Activated CD4-positive, alpha-beta T cell treated with anti-CD3 and anti-CD28 coated beads, Interleukin-2, amount 10 ng/mL, durations not matched to agents 24 days and 14 days (primary cell): ENCODE measurements at regions not wholly inside any gene's neighbourhood (a gene's known extent, or its start where the extent isn't known, plus 50 kb on each side); places are given as distances from the start of the nearest gene placed in this dataset.

ENCODE experiments used
- DNase-seq: peaks from one replicate; pipeline ENCODE4 v3.0.0; 2022
- H3K27ac Mint-ChIP-seq: one replicate; pipeline ENCODE4 v1.8.0; 2022; ENCODE audit warnings: mild to moderate bottlenecking, mixed read lengths
- H3K27me3 Mint-ChIP-seq: one replicate; pipeline ENCODE4 v1.8.0; 2022; ENCODE audit warnings: mixed read lengths
- H3K36me3 Mint-ChIP-seq: one replicate; pipeline ENCODE4 v1.8.0; 2022; ENCODE audit warnings: low read depth, mild to moderate bottlenecking, mixed read lengths
- H3K4me1 Mint-ChIP-seq: one replicate; pipeline ENCODE4 v1.8.0; 2021; ENCODE audit warnings: mixed read lengths
- H3K4me3 Mint-ChIP-seq: one replicate; pipeline ENCODE4 v1.8.0; 2022; ENCODE audit warnings: mild to moderate bottlenecking, moderate library complexity, mixed read lengths
- H3K9me3 Mint-ChIP-seq: one replicate; pipeline ENCODE4 v1.8.0; 2021; ENCODE audit warnings: mixed read lengths
- intact Hi-C: fragments of 100-400 bp; cut with micrococcal nuclease; formaldehyde crosslinking; loops from one replicate; pipeline ENCODE4 v1.15.1; 2023

DNA sequence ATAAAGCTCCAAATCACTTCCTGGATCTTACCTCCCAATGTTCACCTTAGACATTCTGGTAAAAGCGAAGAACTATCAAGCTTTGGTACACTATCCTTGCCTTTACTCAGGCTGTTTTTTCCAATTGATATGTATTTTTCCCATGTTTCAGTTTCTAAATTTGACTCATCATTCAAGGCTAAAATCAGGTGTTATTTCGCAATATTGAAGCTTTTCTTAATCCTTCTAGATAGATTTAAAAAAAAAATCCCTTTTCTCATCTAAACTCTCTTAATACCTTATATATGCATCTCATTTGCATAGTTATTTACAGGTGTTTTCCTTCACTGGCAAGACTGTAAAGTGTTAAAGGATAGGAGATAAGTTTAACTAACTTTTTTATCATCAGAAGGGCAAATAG, 608.1 kb upstream of the FAM241A start:
- Mint-ChIP-seq H3K4me1 (no peaks in the 10 kb centered on the region), H3K27ac (no peak overlapping the region), H3K36me3 (no peaks in the 10 kb centered on the region), H3K4me3 (no peak overlapping the region), H3K9me3 (no peaks in the 10 kb centered on the region), H3K27me3 (no peaks in the 10 kb centered on the region)
- DNase-seq = no peak
- intact Hi-C loops = no loop called here

DNA sequence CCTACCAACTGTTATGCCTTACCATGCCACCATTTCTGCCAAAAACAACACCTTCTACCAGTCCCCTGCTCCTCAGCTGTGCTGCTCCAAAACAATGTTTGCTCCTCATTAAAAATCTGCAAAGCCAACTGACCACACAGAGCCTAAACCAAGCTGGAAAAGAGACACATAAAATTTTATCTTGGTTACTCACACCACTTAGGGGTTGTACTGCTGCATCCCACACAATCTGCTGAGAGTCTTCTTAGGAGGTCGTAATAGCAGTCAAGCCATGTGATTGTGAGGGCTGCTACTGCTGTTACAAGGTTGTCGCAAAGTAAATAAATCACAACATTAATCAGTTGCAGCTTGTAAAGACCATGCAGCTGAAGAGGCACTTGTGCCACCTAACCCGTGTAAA, 607.4 kb upstream of the FAM241A start:
- intact Hi-C loops = no loop called here
- H3K27me3 Mint-ChIP-seq = no peaks in the 10 kb centered on the region
- no peak overlapping the region for H3K27ac Mint-ChIP-seq
- no peak overlapping the region for H3K4me3 Mint-ChIP-seq
- H3K4me1 Mint-ChIP-seq = no peaks in the 10 kb centered on the region
- no peaks in the 10 kb centered on the region for H3K9me3 Mint-ChIP-seq
- DNase-seq = no peak
- no peaks in the 10 kb centered on the region for H3K36me3 Mint-ChIP-seq

DNA sequence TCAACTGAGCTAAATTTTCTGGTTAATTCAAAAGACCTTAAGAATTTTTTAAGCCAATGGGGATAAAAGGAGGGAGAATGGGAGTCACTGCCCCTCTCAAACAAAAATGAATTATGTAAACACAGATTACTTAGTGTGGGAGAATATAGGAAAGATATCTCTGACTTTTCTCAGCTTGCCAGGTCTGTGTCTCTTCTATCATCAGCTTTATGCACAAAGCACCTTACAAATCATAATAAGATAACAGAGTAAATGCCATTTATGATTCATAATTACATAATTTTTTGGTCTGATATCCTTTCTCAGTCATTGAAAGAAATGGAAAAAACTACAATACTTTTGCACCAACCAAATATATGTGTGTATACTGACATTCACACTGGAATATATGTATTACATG, 604.6 kb upstream of the FAM241A start:
- Mint-ChIP-seq H3K36me3 (no peaks in the 10 kb centered on the region), H3K4me3 (no peak overlapping the region), H3K27ac (no peak overlapping the region), H3K4me1 (no peaks in the 10 kb centered on the region), H3K27me3 (no peaks in the 10 kb centered on the region), H3K9me3 (no peaks in the 10 kb centered on the region)
- DNase-seq = no peak
- intact Hi-C loops = no loop called here

DNA sequence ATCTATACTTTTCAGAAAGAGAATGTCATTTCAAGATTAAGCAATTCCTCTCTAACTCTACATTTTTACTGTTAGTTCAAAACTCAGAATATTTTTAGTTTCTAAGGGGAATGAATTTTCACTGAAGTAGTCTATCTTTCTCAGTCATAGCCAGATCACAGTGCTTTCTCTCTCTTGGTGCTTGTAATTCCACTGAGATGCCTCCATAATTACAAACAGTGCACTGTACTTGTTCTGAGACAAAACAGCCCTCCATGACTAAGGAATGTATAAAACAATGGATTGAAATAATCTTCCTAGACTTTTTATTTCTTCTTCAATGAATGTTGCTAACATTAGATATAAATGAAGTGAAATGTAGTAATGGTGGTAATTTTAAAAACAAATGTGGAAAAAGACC, 603.2 kb upstream of the FAM241A start:
- Mint-ChIP-seq H3K27me3 (no peaks in the 10 kb centered on the region), H3K4me3 (no peak overlapping the region), H3K36me3 (no peaks in the 10 kb centered on the region), H3K27ac (no peak overlapping the region), H3K4me1 (no peaks in the 10 kb centered on the region), H3K9me3 (no peaks in the 10 kb centered on the region)
- intact Hi-C loops = no loop called here
- no peak for DNase-seq

DNA sequence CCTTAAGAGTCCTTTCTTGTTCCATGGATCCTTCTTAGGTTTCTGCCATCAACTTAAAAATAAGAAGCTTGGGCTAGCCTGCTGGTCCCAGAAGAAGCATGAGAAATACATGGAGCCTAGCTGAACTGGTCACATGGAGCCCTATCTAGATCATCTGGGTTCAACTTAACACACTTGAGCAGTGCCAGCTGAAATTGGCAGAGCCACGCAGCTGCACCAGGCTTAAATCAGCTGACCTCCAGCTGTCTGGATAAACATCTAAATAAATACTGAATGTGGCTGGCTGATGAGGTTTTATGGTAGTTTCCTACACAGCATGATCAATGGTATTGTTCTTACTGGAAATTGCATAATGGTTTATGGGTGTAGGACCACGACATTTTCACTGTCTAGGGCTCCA, 598.4 kb upstream of the FAM241A start:
- Mint-ChIP-seq H3K9me3 (no peaks in the 10 kb centered on the region), H3K4me3 (no peak overlapping the region), H3K27me3 (no peaks in the 10 kb centered on the region), H3K4me1 (no peaks in the 10 kb centered on the region), H3K27ac (no peak overlapping the region), H3K36me3 (no peaks in the 10 kb centered on the region)
- intact Hi-C loops = no loop called here
- DNase-seq = no peak

DNA sequence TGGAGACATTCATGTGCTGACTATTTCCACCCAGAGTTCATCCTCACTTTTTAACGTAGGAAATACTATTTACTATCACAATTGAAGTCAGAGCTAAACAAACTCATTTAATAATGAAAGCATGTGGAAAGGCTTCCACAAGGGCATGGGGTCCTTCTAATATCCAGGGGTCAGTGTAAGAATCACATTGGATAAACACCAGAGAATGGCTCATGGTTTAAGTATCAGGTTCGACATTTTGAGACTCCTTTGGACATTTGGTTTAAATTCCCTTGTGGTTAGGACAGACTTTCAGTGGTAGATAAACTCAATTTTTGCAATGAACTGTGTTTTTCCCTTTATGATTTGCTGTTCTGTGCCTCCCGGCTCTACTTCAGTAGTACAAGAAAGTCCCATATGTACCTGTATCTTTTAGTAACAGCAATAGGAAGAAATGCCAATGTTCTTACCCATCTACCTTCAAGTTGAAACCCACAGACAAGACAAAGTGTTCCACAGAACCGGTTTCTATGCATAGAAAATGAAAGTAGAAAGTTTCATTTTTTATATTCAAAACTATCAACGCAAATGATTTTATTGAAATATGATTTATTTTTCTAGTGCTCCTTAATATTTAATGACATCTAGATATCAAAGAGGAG, 589.0 kb upstream of the FAM241A start:
- Mint-ChIP-seq H3K27me3 (no peaks in the 10 kb centered on the region), H3K9me3 (no peaks in the 10 kb centered on the region), H3K4me1 (no peaks in the 10 kb centered on the region), H3K36me3 (no peaks in the 10 kb centered on the region), H3K4me3 (no peak overlapping the region), H3K27ac (no peak overlapping the region)
- DNase-seq = no peak
- intact Hi-C loops = no loop called here

DNA sequence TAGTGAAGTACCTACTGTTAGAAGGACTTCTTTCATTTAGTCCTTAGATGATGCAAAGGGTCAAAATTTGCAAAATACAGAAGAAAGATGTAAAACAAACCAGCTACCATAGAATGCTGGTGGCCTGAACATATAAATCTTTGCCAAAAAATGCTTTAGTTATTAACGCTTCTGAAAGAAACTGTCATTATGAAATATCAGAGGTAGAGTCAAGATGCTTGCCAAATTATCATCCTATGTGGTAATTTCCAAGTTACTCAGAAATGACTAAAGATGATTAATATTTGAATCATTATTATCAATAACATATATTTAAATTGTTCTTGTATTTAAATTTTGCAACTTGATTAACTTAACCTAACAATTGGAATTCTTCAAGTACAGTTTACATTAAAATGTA, 588.4 kb upstream of the FAM241A start:
- Mint-ChIP-seq H3K9me3 (no peaks in the 10 kb centered on the region), H3K27me3 (no peaks in the 10 kb centered on the region), H3K4me3 (no peak overlapping the region), H3K4me1 (no peaks in the 10 kb centered on the region), H3K36me3 (no peaks in the 10 kb centered on the region), H3K27ac (no peak overlapping the region)
- no peak for DNase-seq
- intact Hi-C loops = no loop called here

DNA sequence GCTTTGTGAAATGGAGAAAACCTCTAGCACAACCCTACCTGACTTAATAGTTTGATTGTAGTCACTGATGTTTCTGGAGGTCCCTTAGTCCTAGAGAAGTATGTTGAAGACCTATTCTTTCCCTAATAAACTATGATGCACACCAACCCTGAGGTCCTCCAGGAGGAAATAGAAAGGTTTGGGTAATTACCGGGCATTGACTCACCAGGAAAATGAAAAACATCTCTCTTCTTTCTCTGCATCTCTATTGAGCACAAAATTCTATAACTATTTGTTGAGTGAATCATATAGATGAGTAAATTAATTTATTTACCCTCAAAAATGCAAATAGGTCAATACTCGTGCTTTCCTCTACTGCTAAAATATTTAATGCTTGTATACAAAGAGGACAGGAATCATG, 582.4 kb upstream of the FAM241A start:
- intact Hi-C loops = no loop called here
- DNase-seq = no peak
- Mint-ChIP-seq H3K36me3 (no peaks in the 10 kb centered on the region), H3K4me1 (no peaks in the 10 kb centered on the region), H3K4me3 (no peak overlapping the region), H3K27me3 (no peaks in the 10 kb centered on the region), H3K9me3 (no peaks in the 10 kb centered on the region), H3K27ac (no peak overlapping the region)

DNA sequence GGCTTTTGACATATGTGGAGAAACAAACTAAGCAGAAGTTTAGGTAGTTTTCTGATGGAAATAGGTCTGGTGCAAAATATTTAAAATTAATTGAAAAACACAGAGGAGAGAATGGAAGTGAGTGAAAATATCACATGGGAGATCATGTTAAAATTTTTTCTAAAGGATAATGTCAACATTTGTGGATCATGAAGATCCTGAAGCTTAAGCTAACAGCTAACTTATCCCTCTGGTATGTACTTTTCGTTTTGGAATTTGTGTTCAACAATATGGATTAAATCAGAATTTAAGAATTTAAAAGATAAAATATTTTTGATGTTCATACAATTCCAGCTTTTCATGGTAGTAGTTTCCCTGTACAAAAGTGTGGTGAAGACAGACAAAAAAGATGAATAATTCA, 572.8 kb upstream of the FAM241A start:
- peaks cover 3% of the 10 kb centered on the region for H3K9me3 Mint-ChIP-seq
- no peaks in the 10 kb centered on the region for H3K27me3 Mint-ChIP-seq
- intact Hi-C loops = no loop called here
- no peaks in the 10 kb centered on the region for H3K36me3 Mint-ChIP-seq
- no peaks in the 10 kb centered on the region for H3K4me1 Mint-ChIP-seq
- no peak overlapping the region for H3K4me3 Mint-ChIP-seq
- no peak overlapping the region for H3K27ac Mint-ChIP-seq
- no peak for DNase-seq

DNA sequence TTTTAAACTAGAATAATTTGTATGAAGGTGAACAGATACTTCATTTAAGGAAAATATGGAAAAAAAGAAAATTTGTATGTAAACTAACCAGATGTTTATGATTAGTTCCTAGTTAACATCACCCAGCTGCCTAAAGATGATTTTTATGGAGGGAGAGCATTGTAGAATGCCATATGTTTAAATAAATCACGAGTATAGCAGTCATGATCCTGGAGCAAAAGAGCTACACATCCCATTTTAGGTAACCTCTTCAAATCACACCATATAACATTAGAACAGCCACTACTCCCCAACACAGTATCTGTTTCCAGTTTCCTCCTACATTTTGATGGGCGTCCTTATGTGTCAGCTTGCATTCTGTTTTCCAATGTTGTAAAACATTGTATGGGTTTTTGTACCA, 571.9 kb upstream of the FAM241A start:
- no peak for DNase-seq
- H3K36me3 Mint-ChIP-seq = no peaks in the 10 kb centered on the region
- H3K27me3 Mint-ChIP-seq = no peaks in the 10 kb centered on the region
- intact Hi-C loops = no loop called here
- H3K4me3 Mint-ChIP-seq = no peak overlapping the region
- no peak overlapping the region for H3K27ac Mint-ChIP-seq
- peaks cover 3% of the 10 kb centered on the region for H3K9me3 Mint-ChIP-seq
- H3K4me1 Mint-ChIP-seq = no peaks in the 10 kb centered on the region

DNA sequence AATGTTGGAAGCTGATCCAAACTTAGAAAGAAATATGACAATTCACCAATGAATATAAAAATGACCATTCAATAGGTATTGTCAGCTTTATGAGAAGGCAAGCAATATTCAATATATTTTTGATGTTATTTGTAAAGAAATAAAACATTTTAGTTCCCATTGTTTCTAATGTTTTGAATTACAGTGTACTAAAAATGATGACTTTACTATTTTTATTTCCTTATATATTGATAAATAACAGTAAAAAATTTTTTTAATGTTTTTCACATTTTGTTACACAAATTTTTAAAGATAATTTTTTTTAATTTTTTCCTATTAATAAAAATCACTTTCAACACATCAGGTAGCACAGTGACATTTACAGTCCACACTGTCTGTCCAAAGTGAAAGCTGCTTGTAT, 565.5 kb upstream of the FAM241A start:
- no peaks in the 10 kb centered on the region for H3K36me3 Mint-ChIP-seq
- DNase-seq = no peak
- H3K4me3 Mint-ChIP-seq = no peak overlapping the region
- no peak overlapping the region for H3K27ac Mint-ChIP-seq
- intact Hi-C loops = no loop called here
- no peaks in the 10 kb centered on the region for H3K27me3 Mint-ChIP-seq
- no peaks in the 10 kb centered on the region for H3K4me1 Mint-ChIP-seq
- H3K9me3 Mint-ChIP-seq = peaks cover 4% of the 10 kb centered on the region

DNA sequence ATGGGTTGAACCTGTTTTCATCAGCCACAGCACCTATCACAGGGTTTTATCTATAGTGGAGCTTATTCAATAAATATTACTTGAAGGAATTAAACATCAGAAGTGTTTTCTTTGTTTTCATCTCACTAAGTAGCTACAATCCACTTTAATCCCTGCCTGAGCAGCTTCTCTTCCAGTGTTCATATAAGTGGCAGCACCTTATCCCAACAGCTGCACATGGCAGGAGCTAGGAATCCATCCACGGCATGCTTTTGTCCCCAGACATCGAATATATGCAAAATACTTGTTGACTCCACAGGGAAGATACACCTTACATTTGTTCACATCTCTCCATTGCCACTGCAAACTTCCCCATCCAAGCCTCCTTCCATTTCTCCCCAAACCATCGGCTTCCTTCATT, 549.8 kb upstream of the FAM241A start:
- intact Hi-C loops = no loop called here
- no peaks in the 10 kb centered on the region for H3K36me3 Mint-ChIP-seq
- H3K9me3 Mint-ChIP-seq = no peaks in the 10 kb centered on the region
- H3K27me3 Mint-ChIP-seq = no peaks in the 10 kb centered on the region
- no peak overlapping the region for H3K27ac Mint-ChIP-seq
- no peaks in the 10 kb centered on the region for H3K4me1 Mint-ChIP-seq
- H3K4me3 Mint-ChIP-seq = no peak overlapping the region
- DNase-seq = no peak

DNA sequence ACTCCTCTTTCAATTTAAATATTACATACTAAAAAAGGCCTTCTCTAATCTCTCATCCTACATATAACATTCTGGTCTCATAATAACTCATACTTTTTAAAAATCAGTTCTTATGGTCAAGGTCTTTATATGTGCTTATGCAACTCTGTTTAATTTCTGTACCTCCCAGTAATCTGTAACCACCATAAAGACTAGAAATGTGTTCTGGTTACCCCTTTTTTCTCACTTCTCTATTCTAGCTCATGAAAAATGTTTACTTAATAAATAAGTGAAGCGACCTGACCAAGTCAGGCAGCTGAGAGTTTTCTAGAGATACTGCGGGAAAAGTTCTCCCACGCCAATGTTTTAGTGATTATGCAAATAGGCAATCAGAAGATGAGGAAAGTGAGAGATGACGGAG, 548.8 kb upstream of the FAM241A start:
- no peak overlapping the region for H3K27ac Mint-ChIP-seq
- H3K4me1 Mint-ChIP-seq = no peaks in the 10 kb centered on the region
- no peaks in the 10 kb centered on the region for H3K36me3 Mint-ChIP-seq

DNA sequence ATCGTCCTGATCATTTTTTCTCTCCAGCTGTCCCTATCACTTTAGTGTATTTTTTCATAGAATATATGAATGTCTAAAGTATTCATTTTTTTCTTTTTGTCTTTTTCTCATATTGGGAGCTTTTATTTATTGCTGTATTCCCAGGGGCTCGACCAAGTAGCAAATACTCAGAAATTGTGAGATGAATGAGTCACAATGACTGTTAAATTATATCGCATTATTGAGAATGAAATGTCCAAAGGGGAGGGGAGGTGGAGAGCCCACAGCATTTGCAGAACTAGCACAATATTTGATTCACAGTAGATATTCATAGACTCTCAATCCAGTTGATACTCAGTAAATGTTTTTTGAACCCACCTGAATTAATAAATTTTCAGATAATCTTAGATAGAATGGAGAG, 543.6 kb upstream of the FAM241A start:
- intact Hi-C loops = no loop called here
- no peaks in the 10 kb centered on the region for H3K9me3 Mint-ChIP-seq
- no peak overlapping the region for H3K4me3 Mint-ChIP-seq
- no peak overlapping the region for H3K27ac Mint-ChIP-seq
- no peak for DNase-seq
- no peaks in the 10 kb centered on the region for H3K4me1 Mint-ChIP-seq
- no peaks in the 10 kb centered on the region for H3K27me3 Mint-ChIP-seq
- no peaks in the 10 kb centered on the region for H3K36me3 Mint-ChIP-seq

More for the DNA sequence above, 548.8 kb upstream of the FAM241A start:
- DNase-seq = no peak
- Mint-ChIP-seq H3K9me3 (no peaks in the 10 kb centered on the region), H3K27me3 (no peaks in the 10 kb centered on the region), H3K4me3 (no peak overlapping the region)
- intact Hi-C loops = no loop called here

DNA sequence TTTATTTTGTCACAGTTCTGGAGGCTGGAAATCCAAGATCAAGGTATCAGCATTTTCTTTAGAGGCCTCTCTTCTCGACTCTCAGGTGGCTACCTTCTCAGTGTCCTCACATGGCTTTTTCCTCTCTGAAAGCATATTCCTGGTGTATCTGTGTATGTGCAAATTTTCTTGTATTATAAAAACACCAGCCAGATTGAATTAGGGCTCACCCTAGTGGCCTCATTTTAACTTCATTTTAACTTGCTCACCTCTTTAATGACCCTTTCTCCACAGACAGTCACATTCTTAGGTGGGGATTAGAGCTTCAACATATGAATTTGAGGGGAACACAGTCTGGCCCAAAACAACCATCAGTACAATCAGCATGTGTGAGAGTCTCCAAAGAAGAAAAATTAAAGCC, 542.4 kb upstream of the FAM241A start:
- no peaks in the 10 kb centered on the region for H3K36me3 Mint-ChIP-seq
- DNase-seq = no peak
- intact Hi-C loops = no loop called here
- H3K4me3 Mint-ChIP-seq = no peak overlapping the region
- H3K27me3 Mint-ChIP-seq = no peaks in the 10 kb centered on the region
- no peaks in the 10 kb centered on the region for H3K4me1 Mint-ChIP-seq
- no peaks in the 10 kb centered on the region for H3K9me3 Mint-ChIP-seq
- H3K27ac Mint-ChIP-seq = no peak overlapping the region
